HFFc6 (cell line): ENCODE measurements at regions not wholly inside any gene's neighbourhood (a gene's known extent, or its start where the extent isn't known, plus 50 kb on each side); places are given as distances from the start of the nearest gene placed in this dataset.
"Not testable (repeated sequence)": the region's sequence is repeated elsewhere in the genome, so short reads cannot be mapped to it uniquely, and the experiment has no call there.

Experiments used
- DNase-seq: peaks from one replicate; pipeline ENCODE4 v3.0.0-alpha.2; 2018
- H3K27ac Mint-ChIP-seq: 2 replicates; pipeline ENCODE4 v1.8.0; 2020; ENCODE audit warnings: mild to moderate bottlenecking, mixed read lengths
- H3K27me3 Mint-ChIP-seq: 2 replicates; pipeline ENCODE4 v1.8.0; 2021; ENCODE audit warnings: mild to moderate bottlenecking, moderate library complexity, mixed read lengths; ENCODE audit not compliant: insufficient read depth
- H3K36me3 Mint-ChIP-seq: 2 replicates; pipeline ENCODE4 v1.8.0; 2021; ENCODE audit warnings: low read depth, mixed read lengths
- H3K4me1 Mint-ChIP-seq: 2 replicates; pipeline ENCODE4 v1.8.0; 2020; ENCODE audit warnings: low read depth, mixed read lengths
- H3K4me3 Mint-ChIP-seq: 2 replicates; pipeline ENCODE4 v1.8.0; 2020; ENCODE audit warnings: mild to moderate bottlenecking, moderate library complexity, mixed read lengths
- H3K9me3 Mint-ChIP-seq: 2 replicates; pipeline ENCODE4 v1.8.0; 2020; ENCODE audit warnings: mild to moderate bottlenecking, mixed read lengths
- TF ChIP-seq, protein P1 (sequence below): fragments of 200-600 bp; sonication (generic); IDR thresholded peaks from 2 replicates; pipeline ENCODE4 v1.5.0; 2021; ENCODE audit warnings: antibody characterized with exemption, mild to moderate bottlenecking

DNA sequence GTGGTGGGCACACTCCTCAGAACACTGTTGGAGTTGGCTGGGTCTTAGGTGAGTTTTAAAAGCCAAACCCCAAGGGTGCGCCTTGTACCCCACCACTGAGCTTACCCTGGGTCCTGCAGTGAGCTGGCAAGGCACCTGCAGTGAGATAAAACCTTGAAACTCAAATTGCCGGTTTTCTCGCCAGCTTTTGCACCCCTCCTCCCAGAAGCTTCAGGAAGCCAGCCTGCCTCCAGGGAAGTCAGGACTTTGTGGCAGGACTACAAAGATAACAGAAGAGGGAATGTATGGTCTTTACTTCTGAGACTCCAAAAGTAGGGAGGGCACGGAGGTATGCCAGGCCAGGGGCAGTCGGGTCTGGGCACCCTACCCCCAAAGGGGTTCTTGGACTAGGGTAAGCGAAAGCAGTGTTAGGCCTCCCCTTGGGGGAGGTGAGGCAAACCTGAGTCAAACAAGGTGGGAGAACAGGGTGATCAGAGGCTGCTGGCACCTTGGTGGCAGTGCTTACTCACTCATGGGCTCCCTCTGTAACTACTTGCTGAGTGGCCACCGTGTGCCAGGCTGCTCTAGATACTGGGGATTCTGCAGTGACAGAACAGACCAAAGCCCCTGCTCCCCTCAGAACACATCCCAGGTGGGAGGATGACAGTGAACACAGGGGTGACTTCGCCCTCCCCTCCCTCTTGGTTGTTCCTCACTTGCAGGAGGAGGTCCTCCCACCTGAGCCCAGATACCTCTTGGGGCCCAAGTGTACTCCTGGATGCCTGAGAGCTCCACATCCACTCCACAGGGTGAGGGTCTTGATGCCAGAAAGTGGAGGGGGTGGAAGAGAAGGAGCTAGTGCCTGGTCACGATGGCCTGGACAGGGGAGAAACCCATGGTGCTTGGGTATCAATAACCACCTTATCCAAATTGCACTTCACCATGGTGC, 69.3 kb upstream of the RGPD5 start:
- no peaks in the 10 kb centered on the region for H3K4me1 Mint-ChIP-seq
- H3K9me3 Mint-ChIP-seq = no peaks in the 10 kb centered on the region; the same call in 1 of the 2 replicates
- H3K36me3 Mint-ChIP-seq = no peaks in the 10 kb centered on the region
- H3K4me3 Mint-ChIP-seq = no peak overlapping the region
- TF ChIP-seq, protein P1, sequence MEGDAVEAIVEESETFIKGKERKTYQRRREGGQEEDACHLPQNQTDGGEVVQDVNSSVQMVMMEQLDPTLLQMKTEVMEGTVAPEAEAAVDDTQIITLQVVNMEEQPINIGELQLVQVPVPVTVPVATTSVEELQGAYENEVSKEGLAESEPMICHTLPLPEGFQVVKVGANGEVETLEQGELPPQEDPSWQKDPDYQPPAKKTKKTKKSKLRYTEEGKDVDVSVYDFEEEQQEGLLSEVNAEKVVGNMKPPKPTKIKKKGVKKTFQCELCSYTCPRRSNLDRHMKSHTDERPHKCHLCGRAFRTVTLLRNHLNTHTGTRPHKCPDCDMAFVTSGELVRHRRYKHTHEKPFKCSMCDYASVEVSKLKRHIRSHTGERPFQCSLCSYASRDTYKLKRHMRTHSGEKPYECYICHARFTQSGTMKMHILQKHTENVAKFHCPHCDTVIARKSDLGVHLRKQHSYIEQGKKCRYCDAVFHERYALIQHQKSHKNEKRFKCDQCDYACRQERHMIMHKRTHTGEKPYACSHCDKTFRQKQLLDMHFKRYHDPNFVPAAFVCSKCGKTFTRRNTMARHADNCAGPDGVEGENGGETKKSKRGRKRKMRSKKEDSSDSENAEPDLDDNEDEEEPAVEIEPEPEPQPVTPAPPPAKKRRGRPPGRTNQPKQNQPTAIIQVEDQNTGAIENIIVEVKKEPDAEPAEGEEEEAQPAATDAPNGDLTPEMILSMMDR = no peak
- no peak for DNase-seq
- H3K27me3 Mint-ChIP-seq = peaks cover 17% of the 10 kb centered on the region
- no peak overlapping the region for H3K27ac Mint-ChIP-seq

DNA sequence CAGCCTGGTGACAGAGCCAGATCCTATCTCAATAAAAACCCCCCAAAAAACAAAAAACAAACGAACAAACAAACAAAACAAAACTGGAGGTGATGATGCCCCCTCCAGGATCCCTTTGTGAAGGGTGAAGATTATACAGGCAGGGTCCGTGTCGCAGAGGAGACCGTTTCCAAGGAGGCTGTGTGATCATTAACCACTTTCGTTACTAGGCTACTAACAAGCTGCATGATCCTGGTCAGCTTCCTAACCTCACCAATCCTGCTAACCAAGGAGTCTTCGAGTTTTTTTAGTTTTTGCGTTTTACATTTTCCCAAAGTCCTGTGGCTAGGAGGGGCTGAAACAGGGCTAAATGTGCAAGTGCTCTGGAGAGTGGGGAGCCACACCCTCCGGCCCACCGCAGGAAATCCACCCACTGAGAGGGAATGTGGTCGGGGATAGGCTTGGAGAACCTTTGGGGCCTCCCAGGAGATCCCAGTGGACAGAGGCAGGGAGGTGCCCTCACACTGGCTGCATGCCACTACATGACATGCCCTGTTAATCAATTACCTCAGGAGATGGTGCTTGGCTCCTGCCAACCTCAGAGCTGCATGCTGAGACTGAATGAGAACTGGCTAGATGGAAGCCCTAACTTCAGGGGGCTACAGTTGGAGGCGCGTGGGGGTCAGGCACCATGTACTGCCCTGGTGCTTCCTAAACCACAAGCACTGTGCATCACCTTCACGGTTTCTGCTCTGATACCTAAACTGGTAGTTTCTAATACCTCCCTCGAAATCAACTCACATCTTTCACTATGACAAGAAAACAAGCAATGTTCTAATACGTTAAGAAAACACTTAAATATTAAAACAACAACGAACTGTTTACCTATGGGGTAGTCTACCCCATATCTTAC, 67.5 kb upstream of the RGPD5 start:
- Mint-ChIP-seq H3K36me3 (no peaks in the 10 kb centered on the region), H3K27ac (no peak overlapping the region), H3K27me3 (peaks cover 20% of the 10 kb centered on the region), H3K4me3 (no peak overlapping the region), H3K9me3 (no peaks in the 10 kb centered on the region; the same call in 1 of the 2 replicates), H3K4me1 (no peaks in the 10 kb centered on the region)
- no peak for DNase-seq
- TF ChIP-seq, protein P1 = no peak

DNA sequence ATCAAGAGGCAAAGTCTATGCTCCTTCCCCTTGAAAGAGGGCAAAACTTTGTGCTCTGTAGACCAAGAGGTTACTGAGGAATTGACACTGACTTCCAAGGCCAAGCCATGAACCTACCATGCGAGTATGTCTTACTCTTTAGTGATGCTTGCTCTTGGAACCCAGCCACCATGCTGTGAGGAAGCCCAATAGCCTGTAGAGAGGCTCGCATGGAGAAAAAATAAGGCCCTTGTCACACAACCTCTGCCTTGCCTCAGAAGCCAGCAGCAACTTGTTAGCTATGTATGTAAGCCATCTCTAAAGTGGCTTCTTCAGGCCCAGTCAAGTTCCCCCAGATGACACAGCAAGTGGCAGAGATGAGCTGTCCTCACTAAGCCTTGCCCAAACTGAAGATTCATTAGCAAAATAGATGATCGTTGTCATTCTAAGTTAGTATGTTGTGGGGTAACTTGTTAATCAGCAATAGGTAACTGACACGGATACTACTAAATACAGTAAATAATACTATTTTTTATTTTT, 66.1 kb upstream of the RGPD5 start:
- Mint-ChIP-seq H3K36me3 (no peaks in the 10 kb centered on the region), H3K27ac (no peak overlapping the region), H3K4me3 (no peak overlapping the region), H3K9me3 (no peaks in the 10 kb centered on the region; the same call in 1 of the 2 replicates), H3K4me1 (no peaks in the 10 kb centered on the region), H3K27me3 (peaks cover 16% of the 10 kb centered on the region)
- TF ChIP-seq, protein P1 = no peak
- no peak for DNase-seq

DNA sequence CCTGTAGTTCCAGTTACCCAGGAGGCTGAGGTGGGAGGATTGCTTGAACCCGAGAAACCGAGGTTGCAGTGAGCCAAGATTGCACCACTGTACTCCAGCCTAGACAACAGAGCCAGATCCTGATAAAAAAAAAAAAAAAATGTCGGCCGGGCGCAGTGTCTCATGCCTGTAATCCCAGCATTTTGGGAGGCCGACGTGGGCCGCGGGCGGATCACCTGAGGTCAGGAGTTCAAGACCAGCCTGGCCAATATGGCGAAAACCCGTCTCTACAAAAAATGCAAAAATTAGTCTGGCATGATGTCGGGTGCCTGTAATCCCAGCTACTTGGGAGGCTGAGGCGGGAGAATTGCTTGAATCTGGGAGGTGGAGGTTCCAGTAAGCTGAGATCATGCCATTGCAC, 60.4 kb upstream of the RGPD5 start:
- H3K27me3 Mint-ChIP-seq = peaks cover 12% of the 10 kb centered on the region
- DNase-seq, H3K36me3 Mint-ChIP-seq, H3K9me3 Mint-ChIP-seq, H3K4me1 Mint-ChIP-seq, H3K4me3 Mint-ChIP-seq, H3K27ac Mint-ChIP-seq: not testable (repeated sequence)

DNA sequence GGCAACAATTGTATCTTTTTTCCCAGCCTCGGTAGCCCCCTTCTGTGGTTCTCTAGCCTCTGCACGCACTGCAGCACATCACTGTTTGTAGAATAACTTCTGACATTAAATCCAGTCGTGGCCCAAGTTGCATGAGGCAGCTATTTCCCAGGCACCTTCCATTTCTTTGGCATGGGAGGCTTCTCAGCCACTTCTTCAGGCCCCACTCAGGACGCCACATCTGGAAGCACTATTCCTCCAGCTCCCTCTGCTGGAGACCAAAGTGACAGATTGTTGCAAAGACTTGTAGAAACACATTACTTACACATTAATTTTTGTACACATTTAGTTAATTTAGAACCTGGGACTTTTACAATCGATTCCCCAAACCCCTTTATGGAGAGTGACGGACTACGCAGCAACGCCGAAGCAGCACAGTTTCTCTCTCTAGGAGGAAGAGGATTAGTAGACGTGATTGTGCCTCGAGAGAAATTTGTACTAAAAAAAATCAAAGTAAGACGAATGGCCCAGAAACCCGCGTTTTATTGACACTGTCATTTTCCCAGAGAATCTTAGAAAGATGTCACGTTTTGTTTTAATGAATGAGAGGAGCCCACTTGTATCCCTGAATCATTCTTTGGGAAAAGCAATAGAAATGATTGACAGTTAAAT, 57.8 kb upstream of the RGPD5 start:
- no peak overlapping the region for H3K27ac Mint-ChIP-seq
- H3K9me3 Mint-ChIP-seq = no peaks in the 10 kb centered on the region
- peaks cover 5% of the 10 kb centered on the region for H3K27me3 Mint-ChIP-seq
- no peaks in the 10 kb centered on the region for H3K36me3 Mint-ChIP-seq
- DNase-seq = peak; percentile 59
- H3K4me3 Mint-ChIP-seq = peak overlapping the region; percentile 44; the same call in 1 of the 2 replicates
- peaks cover 8% of the 10 kb centered on the region for H3K4me1 Mint-ChIP-seq
- TF ChIP-seq, protein P1 = peak; percentile 89
